ENCODE measurements at regions not wholly inside any gene's neighbourhood (a gene's known extent, or its start where the extent isn't known, plus 50 kb on each side); places are given as distances from the start of the nearest gene placed in this dataset.

DNA sequence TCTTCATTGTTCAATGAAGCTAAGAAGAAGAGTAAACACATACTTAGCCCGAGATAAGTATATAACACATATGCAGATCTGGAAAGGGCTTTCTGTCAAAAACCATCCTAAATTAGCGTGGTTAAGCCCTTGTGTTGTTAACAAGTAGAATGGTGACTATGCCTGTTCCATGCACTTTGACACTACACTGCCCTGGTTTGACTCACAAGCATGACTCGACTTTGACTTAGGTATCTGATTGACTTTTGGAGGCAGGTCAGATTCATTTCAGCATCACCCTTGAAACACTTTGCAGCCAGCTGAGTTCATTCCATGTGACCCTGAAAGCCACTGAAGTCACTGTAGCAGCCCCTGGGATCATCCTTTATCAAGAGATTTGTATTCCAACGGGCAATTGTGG is 239.8 kb downstream of the TBX18 start:
- no peak for DNase-seq

DNA sequence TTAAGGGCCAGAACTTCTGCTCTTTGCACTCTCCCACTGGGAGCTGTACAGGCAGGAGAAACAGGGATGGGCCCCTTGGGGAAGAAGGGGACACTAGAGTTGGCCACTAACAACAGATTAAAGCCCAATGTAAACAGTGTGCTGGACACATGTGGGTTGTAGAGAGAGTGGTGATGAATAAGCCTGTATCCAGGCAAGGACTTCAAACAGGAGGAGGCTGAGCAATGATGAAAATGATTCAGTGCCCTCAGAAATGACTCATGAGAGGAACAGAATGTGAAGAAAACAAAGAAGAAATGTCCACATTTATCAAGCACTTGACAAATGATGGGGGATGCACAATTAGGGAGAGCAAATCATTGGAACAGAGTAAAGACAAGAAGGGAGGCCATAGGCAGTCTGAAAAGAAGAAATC is 242.3 kb downstream of the TBX18 start:
- DNase-seq = no peak

DNA sequence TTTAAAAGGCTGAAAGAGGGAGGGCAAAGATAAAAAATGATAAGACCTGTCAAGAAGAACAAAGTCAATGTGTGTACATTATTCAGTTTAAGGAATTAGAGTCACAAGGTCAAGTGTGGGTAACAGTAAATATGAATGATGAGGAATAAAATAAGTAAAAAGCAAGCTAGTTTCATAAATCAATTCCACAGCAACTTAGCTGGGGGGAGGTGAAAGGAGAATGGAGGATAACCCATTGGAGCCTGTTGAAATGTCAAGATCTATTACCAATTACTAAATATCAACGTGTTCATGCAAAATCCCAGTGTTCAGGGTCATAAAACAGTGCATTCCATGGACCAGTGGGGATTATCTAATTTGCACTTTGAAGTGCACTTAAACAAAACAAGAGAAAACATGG is 242.9 kb downstream of the TBX18 start:
- DNase-seq = no peak

DNA sequence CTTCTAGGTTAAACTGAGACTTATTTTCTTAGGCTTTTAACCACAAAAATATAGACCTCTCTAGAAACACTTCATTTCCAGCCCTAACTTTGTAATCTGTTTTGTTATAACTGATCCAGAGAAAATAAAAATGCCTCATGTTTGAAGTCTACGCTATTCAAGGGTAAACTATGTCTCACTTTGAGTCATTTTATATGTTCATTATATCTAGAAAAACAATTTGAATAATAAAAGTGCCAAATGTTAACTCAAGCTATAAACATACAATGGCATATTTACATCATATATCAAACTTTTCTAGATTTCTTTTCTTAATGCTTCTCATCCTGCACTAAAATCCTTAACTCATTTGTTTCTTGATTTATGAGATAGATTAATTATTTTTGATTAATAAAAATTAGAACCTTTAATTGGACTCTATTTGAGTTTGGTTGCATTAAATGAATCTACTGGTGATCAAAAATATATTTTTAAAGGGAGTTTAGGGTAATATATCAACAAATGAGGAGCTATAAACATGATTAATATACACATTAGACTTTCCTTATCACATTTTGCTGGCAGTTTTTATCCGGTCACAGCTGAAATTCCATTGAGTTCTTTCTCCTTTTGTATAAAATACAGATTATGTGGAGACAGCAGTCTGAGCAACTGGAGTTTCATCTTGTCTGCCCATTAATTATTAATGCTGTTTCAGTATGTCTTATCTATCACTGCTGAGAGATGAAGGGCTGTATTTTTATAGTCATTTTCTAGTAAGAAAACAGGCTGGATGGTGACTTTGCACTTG is 246.5 kb downstream of the TBX18 start:
- peak; percentile 25 for DNase-seq

DNA sequence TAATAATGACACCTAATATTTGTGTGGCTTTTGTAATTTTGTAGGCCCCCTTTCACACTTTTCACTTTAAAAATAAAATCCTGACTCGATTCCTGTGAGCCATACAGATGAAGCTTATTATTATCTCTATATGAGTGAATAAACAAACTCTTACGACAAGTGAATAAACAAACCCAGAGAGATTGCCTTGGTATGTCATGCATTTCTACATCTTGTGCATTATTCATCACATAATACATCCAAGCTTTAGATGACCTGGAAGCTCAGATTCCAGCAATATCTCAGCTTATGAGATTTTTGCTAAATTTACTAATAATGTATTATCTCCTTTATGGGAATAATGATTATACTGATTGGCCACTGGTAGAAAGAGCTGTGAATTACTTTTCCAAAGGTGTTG is 248.2 kb downstream of the TBX18 start:
- no peak for DNase-seq

DNA sequence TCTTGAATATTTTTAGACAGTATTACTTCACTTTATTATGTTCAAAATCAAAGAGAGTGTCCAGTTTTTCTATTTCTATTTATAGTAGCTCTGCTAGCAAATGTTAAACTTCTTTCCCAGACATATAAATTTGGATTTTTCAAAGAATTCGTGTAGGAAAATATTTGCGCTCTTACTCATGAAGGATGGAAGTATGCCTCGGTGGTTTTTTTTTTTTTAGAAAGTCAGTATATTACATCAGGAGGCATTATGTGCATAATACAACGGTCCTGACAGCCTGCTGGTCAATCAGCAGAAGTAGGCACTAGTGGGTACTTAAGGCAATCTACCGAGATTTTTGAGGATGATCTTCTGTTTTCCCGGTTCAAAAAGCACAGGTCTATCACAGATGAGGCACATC is 249.3 kb downstream of the TBX18 start:
- DNase-seq = no peak

DNA sequence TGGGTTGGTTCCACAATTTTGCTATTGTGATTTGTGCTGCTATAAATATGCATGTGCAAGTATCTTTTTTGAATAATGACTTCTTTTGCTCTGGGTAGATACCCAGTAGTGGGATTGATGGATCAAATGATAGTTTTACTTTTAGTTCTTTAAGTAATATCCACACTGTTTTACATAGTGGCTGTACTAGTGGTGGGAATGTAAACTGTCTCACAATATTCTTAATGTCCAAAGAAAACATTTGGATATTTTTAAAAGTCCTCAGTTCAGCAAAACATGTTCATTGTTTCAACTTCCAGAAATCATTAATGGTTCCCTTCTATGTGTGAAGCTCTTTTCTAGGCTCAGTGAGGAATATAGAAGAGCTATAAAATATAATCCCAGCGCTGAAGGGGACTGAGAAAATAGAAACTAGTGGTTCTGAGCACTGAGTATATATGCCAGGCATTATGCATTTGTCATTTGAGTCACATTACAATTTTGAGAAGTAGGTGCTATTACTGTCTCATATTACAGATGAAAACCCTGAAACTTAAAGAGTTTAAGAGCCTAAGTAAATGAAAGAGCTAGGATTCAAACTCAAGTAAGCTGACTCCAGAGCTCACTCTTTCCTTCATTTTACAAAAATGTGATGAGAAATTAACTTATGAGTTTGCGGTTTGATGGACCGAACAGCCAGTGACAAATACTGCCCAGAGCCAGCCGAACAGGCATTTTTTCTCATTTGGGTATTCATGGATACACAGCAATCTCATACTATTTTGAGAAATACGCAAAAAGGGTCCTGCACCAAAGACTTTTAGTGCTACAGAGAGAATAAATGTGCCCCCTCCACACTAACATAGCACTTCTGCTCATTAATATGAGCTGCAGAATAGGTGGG is 250.1 kb downstream of the TBX18 start:
- no peak for DNase-seq

DNA sequence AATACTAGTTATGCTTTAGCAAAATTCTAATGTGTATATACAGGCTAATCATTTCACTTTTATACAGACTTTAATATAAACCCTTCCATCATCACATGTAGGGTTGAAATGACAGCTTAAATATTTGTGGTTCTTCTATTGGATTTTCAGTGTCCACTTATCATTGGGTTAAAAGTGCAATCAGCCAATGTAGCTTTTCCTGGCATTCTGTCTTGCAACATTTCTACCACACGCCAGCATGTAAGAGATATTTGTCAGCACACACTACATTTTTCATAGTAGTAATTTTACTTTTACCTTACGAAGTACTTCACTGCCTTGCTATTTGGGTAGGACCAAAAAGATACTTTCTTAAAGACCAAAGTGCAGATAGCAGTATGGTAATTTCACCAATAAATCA is 252.0 kb downstream of the TBX18 start:
- no peak for DNase-seq

DNA sequence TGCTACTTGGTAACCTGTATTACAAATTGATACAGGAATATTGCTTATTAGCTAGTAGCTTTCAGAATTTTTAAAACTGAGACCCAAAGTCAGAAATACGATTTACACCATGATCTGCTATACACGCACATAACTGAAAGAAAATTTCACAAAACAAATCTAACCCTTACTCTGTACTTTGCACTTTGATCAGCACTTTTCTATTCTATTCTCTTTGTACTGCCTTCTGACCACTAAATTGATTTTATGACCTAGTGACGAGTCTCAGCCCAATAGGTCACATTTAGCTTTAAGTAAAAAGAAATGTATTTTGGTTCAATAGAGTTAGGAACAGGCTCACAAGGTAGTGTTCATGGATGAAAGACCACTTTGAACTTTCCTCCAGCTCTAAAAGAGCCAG is 252.5 kb downstream of the TBX18 start:
- no peak for DNase-seq

DNA sequence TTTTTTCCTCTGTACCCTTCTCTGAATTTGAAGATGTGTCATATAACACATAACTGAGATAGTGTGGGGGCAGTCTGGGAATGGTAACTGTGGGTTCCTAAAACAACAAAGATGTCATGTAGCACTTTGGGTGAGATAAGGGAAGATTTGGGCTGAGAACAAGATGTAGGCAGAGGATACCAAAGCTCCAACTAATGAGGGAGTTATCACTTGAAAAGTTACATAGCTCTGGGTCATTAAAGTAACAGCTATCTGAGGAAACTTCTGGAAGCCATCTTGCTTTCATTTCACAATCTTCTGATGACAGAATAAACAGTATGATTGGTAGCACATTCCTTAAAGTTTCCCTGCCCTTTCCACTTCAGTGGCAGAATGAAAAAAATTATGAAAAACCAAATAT is 255.4 kb downstream of the TBX18 start:
- DNase-seq = no peak

DNA sequence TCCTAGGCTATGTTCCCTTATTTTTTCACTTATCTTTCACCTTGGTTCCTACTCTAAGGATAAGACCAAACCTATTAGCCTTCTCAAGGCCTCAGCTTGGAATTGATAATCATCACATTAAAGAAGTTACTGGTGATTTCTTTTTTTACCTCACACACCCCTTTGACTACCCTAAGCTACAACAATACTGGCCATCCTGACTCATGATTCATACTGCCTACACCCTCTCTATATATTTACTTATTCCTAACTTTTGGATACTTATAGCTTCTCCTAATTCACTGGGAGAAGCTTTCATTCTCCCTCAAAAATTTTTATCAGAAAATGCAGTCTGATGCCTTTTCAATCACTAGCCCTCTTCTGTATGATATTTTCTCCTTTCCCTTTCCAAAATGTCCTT is 256.1 kb downstream of the TBX18 start:
- DNase-seq = no peak

DNA sequence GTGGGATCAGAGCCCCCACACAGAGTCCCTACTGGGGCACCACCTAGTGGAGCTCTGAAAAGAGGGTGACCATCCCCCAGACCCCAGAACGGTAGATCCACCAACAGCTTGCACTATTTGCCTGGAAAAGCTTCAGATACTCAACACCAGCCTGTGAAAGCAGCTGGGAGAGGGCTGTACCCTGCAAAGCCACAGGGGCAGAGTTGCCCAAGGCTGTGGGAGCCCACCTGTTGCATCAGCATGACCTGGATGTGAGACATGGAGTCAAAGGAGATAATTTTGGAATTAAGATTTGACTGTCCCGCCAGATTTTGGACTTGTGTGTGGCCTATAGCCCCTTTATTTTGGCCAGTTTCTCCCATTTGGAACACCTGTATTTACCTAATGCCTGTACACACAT is 260.4 kb downstream of the TBX18 start:
- no peak for DNase-seq

DNA sequence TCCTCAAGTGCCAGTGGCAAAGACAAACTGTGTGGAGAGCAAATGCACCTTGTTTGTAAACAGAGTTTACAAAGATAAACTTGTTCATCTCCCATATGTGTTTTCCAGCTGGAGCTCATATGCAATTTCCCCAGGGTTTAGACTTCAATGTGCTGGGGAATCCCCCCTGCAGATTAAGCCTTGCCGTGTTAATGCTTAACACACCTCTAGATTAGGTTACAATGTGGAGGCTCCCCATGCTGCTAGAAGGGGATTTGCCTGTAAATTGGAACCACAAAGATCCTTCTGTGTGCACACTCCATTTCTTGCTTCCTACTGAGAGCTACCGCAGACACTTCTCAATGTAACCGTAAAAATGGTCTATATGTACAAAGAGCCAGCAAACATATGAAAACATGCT is 263.1 kb downstream of the TBX18 start:
- no peak for DNase-seq

DNA sequence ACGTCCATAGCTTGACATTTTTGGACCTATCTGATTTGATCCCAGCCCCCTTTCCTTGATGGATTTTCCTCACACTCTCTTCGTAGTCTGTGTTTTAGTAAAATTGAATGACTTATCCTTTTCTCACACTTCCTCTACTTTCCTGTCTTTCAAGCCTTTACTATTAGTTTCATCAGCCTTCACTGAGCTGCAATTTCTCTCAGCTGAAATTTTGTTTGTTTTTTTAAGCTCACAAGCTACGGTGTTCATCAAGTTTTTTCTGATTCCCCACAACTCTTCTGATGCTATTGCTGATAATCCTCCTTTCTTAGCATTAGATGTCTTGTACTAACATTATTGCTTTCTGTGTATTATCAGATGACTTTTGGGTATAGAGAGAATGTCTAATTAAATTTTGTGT is 263.7 kb downstream of the TBX18 start:
- DNase-seq = no peak

DNA sequence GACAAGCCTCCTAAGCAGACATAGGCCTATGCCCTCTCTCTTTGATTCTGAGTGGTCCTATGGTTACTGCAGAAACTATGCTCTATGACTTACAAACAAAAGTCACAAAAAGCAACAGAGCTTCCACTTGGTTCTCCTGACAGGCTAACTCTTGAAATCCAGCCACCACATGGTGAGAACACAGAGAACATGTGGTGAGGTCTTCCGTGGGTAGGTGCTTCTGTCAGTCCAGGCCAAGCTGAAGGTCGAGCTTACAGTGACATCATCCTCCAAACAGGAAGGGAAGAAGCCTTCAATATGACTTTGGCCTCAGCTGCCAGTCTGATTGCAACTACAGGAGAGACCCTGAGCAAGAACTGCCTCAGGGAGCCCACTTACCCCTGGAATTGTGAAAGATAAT is 265.5 kb downstream of the TBX18 start:
- DNase-seq = no peak

DNA sequence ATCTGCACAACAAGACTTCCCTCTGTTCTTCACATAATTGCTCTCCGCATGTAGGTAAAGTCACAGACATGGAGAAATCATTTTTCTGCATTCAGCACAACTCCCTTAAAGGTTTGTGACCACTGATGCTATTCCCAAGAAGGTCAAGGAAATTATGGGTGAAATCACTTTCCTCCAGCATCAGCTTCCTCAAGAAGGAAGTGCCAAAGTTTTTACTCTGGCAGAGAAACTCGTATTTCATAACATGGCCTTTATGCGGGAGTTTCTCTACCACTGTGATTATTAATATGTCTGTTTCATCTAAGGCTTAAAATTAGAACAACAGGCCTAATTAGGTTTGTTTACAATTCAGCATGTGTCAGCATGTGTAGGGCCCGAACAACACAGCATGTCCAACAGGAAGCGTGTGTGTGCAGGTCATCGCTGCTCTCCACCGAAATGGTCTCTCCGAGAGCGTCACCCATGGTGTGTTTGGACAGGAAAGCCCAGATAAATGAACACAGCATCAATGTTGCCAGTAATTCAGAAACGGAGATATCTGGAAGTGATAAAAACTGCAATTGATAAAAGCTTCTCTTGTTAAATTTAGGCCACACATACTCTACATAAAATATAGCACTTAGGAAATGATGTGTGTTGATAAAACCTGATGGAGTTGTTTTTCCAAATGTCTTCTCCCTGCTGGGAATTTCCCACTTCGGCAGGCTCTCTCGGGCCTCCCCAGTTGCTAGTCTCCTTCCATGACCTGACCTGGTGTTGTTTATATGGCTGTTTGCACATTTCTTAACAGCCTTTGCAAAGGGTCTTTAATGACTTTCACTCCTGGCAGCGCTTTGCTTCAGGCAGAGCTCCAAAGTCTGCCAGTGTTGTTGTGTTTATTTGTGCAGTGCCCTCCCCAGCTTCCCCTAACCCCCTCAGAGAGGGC is 265.1 kb upstream of the CEP162 start:
- DNase-seq = no peak

DNA sequence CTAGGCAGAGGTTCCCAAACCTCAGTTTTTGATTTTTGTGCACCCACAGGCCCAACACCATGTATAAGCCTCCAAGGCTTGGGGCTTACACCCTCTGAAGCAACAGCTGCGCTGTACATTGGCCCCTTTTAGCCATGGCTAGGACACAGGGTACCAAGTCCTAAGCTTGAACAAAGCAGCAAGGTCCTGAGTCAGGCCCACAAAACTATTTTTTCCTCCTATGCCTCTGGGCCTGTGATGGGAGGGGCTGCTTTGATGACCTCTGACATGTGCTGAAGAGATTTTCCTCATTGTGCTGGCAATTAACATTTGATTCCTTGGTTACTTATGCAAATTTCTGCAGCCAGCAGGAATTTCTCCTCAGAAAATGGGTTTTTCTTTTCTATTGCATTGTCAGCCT is 262.2 kb upstream of the CEP162 start:
- no peak for DNase-seq

DNA sequence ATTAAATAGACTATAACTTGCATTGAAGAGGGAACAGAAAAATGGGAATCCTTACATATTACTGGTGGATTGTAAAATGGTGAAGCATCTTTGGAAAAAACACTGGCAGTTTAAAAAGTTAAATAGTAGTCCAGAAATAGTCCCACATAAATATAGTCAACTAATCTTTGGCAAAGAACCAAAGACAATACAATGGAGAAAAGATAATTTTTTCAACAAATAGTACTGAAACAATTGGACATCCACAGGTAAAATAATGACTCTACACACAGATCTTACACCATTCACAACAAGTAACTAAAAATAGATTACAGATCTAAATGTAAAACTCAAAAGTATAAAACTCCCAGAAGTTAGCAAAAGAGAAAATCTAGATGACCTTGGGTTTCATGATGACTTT is 259.1 kb upstream of the CEP162 start:
- DNase-seq = no peak

DNA sequence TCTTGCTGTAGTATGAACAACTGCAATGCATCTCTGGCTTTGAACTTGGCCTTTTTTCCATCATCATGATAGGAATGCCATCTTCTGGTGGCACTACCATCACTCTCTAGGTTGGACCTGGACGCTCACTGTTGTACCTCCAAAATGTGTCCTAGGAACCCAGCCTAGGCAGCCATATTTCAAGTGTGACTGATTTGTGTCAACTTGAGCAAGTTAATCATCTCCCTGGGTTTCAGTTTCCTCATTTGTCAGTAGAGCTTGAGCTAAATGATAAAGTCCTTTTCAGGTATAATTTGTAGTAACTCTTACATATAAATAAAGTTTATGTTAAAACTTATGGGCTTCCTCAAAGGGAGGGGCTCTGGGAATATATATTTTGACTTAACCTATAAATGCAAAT is 241.7 kb upstream of the CEP162 start:
- DNase-seq = no peak

DNA sequence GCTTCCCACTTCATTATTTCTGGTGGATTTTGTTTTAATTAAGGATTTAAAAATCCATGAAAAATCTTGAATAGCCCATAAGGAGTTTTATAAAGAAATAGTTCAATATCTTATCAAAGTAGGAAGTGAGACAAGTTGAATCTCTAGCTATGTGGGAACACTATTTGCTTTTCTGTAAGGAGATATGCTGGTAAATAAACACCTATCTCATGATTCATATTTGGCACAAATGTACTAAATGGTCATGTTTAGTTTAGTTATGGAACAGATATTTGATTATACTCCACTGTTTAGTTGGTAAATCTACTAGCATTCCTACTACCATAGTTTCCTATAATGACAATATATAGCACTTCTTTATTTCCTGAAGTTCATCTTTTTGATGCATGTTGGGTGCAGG is 239.9 kb upstream of the CEP162 start:
- DNase-seq = no peak

DNA sequence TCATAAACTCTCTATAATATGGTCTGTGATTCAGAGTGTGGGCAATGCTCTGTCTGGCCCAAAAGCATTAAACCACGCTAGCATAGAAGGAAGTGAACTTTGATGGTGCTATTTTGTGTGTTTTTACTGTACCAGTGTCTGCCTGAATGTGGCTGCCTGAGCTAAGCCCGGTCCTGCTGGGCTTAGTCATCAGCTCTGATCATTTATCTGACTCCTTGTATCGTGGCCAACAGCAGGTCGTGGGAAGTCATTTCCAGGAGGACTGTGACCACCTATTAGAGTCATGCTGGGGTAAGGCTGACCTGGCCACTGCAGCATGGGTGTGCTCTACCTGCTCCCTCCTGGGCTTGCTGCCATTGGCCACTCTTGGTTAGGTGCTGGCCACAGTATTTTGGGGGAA is 239.1 kb upstream of the CEP162 start:
- DNase-seq = no peak

DNA sequence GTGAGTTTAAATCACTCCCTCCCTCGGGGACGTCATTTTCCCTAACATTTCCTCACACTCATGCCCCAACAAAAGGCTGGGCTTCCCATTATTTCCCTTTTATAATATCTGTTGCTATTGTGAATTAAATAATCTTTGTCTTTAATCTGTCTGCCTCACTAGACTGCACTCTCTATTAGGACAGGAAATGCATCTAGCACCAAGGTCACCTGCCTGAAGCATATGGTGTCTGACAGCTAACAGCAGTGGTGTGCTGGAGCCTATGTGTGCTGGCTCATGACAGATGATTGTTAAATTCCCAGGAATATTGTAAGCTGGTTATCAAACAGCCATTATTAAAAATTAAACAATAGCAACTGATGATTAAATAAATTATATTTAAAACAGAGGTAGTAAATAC is 237.0 kb upstream of the CEP162 start:
- DNase-seq = no peak

DNA sequence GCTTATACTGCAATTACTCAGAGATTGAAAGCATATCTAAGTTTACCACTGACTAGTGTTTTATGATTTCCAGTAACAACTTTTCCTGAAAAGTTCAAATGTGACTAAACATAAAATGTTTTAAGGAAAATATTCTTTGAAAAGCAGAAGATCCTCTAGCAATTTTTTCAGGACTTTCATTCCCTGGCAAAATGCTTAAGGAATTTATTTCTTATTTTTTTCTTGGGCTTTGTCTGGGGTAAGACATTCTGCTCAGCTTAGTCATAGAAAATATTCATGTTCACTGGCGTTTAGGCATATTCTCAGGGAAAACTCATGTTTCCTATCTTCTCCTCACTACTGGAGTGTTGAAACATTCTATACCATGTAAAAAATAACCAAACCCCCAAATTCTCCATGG is 235.3 kb upstream of the CEP162 start:
- no peak for DNase-seq

All from right kidney (tissue), 1 donor.